Activated naive CD4-positive, alpha-beta T cell treated with anti-CD3 and anti-CD28 coated beads, Interleukin-2, amount 50 U/mL, for 72 hours (primary cell): ENCODE measurements at regions not wholly inside any gene's neighbourhood (a gene's known extent, or its start where the extent isn't known, plus 50 kb on each side); places are given as distances from the start of the nearest gene placed in this dataset.

Source experiments
- ATAC-seq, 2 donors: fragments of 150-1000 bp; cut with Tn5 transposase; 2 replicates each; pipeline ENCODE4 v1.10.0; 2021; ENCODE audit warnings: mild to moderate bottlenecking in 2 of 2, moderate library complexity in 2 of 2
- DNase-seq, 2 donors: peaks; one replicate each; pipeline ENCODE4 v3.0.0; 2021 to 2022; ENCODE audit warnings: low spot score in 2 of 2
- H3K27ac Mint-ChIP-seq, 2 donors: one replicate each; pipeline ENCODE4 v1.8.0; 2022; ENCODE audit warnings: mild to moderate bottlenecking in 2 of 2, mixed read lengths in 2 of 2
- H3K36me3 Mint-ChIP-seq, 2 donors: one replicate each; pipeline ENCODE4 v1.8.0; 2022; ENCODE audit warnings: mixed read lengths in 2 of 2
- H3K9me3 Mint-ChIP-seq, 2 donors: one replicate each; pipeline ENCODE4 v1.8.0; 2022; ENCODE audit warnings: mixed read lengths in 2 of 2

DNA sequence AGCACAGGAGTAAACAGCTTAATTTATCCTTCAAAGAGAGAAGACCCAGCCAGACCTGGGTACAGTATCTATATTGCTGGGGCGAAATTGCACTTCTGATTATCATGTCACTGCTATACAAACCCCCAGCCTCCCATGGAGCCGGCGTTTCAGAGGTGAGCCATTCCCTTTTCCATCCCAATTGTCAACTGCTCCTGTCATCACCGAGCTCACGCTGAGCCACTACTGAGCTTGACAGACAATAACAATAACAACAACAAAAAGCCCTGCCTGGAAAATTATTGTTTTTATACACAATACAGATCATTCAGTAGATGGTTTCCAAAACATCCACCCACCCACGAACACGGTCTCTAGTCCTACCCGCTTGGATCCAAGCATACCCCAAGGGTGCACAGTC is 129.0 kb upstream of the JARID2 start:
- no peak for DNase-seq
- Mint-ChIP-seq H3K27ac (no peak overlapping the region), H3K36me3 (no peaks in the 10 kb centered on the region), H3K9me3 (no peaks in the 10 kb centered on the region)
- no peak for ATAC-seq

DNA sequence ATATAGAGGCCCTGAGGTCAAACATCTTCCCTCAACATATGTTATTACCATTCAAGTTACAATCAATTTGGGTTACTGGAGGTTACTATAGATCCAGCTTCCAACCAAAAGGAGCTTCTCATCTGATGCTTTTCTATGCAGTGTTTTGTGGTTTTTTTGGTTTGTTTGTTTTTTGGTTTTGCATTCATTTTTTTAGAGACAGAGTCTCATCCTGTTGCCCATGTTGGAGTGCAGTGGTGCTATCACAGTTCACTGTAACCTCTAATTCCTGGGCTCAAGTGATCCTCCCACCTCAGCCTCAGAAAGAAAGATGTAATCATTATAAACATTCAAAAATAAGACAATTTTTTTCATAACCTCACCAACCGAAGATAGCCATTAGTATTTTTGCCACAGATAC is 124.4 kb upstream of the JARID2 start:
- Mint-ChIP-seq H3K9me3 (no peaks in the 10 kb centered on the region), H3K27ac (no peak overlapping the region)
- no peak for ATAC-seq

DNA sequence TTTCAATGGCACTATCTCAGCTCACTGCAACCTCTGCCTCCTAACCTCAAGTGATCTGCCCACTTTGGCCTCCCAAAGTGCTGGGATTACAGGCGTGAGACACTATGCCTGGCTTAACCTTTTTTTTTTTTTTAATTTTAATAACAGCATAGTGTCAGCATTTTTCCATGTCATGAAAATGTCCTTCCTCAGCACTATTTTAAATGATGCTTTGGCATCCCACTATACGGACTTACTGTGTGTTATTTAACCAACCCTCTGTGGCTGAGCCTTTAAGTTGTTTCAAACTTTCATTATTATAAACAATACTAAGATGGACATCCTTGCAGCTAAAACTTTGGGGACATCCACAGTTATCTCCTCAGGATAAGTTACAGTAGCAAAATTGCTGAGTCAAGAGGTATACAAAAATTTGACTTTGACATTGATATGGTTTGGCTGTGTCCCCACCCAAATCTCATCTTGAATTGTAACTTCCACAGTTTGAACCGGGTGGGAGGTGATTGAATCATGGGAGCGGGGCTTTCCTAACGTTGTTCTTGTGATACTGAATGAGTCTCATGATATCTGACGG is 123.8 kb upstream of the JARID2 start:
- ATAC-seq (no peak), DNase-seq (no peak)
- no peaks in the 10 kb centered on the region for H3K36me3 Mint-ChIP-seq
- no peak overlapping the region for H3K27ac Mint-ChIP-seq
- no peaks in the 10 kb centered on the region for H3K9me3 Mint-ChIP-seq

More for the DNA sequence above, 124.4 kb upstream of the JARID2 start:
- no peak for DNase-seq
- H3K36me3 Mint-ChIP-seq = no peaks in the 10 kb centered on the region

GRCh38 chr6:15129887-15130286 is 116.0 kb upstream of the JARID2 start:
- Mint-ChIP-seq H3K27ac (peak overlapping the region; percentile 28 to 93), H3K9me3 (no peaks in the 10 kb centered on the region), H3K36me3 (no peaks in the 10 kb centered on the region)
- ATAC-seq = peak; percentile 61 to 72
- peak in 1 of 2 donors; percentile 8 for DNase-seq

DNA sequence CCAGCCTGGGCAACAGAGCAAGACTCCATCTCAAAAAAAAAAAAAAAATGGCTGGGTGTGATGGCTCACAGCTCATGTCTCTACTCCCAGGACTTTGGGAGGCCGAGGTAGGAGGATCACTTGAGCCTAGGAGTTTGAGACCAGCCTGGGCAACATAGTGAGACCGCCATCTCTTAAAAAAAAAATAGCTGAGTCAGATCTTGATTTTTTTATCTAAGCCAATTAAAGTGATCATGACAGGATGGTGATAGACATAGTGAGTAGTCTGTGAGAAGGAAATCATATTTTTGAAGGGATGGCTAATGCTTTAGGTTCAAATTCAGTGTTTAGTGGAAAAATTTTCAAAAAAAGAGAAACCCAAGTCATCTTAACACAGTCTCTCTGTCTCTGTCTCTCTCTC is 114.6 kb upstream of the JARID2 start:
- H3K36me3 Mint-ChIP-seq = no peaks in the 10 kb centered on the region
- H3K27ac Mint-ChIP-seq = no peak overlapping the region
- no peak for ATAC-seq
- H3K9me3 Mint-ChIP-seq = no peaks in the 10 kb centered on the region
- DNase-seq = no peak

DNA sequence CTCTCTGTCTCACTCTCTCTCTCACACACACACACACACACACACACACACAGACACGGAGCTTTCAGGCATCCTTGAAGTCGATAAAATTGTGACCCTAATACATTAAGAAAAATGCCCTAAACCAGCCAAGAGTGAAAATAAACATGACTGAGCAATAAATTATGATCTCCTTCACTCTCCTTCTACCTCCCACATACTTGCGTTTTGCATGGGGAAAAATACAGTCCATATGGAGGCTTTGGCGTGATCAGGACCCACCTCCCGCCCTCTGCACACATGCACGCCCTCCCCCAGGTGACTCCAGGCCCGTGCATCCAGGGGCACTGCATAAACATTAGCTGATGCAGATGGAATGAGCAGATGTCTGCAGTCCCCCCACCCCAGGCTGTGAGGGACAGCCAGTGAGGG is 114.2 kb upstream of the JARID2 start:
- ATAC-seq (no peak), DNase-seq (no peak)
- Mint-ChIP-seq H3K36me3 (no peaks in the 10 kb centered on the region), H3K9me3 (no peaks in the 10 kb centered on the region), H3K27ac (no peak overlapping the region)

- ATAC-seq (no peak), DNase-seq (no peak)
- Mint-ChIP-seq H3K36me3 (no peaks in the 10 kb centered on the region), H3K9me3 (no peaks in the 10 kb centered on the region), H3K27ac (no peak overlapping the region)
These were observed 113.7 kb upstream of the JARID2 start for GRCh38 chr6:15132167-15132566.

GRCh38 chr6:15132854-15133670 is 112.8 kb upstream of the JARID2 start:
- peak; percentile 35 to 48 for ATAC-seq
- no peak for DNase-seq

GRCh38 chr6:15137086-15137485 is 108.8 kb upstream of the JARID2 start:
- Mint-ChIP-seq H3K9me3 (no peaks in the 10 kb centered on the region), H3K36me3 (no peaks in the 10 kb centered on the region), H3K27ac (no peak overlapping the region)
- DNase-seq = peak in 1 of 2 donors; percentile 5
- ATAC-seq = peak; percentile 55 to 93

More at GRCh38 chr6:15132854-15133670, 112.8 kb upstream of the JARID2 start:
- no peak overlapping the region for H3K27ac Mint-ChIP-seq
- no peaks in the 10 kb centered on the region for H3K36me3 Mint-ChIP-seq
- no peaks in the 10 kb centered on the region for H3K9me3 Mint-ChIP-seq

DNA sequence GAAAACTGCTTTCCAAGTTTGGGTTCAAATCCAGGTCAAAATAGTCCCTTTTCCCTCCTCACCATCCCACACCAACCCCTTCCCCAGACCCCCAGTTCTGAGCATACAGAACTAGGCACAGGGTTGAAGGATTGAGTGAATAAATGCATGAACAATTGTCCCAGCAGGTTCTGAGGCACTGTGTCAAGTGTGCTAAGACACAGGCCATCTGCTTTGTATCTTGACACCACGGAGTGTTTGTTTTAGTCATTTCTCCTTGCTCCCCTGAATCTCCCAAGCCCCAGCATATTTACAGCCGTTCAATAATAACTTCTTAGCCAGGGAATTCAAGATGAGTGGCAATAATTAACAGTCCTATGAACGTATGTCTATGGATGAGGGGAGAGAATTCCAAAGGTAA is 102.8 kb upstream of the JARID2 start:
- Mint-ChIP-seq H3K27ac (no peak overlapping the region), H3K9me3 (no peaks in the 10 kb centered on the region), H3K36me3 (no peaks in the 10 kb centered on the region)
- no peak for ATAC-seq
- DNase-seq = no peak

DNA sequence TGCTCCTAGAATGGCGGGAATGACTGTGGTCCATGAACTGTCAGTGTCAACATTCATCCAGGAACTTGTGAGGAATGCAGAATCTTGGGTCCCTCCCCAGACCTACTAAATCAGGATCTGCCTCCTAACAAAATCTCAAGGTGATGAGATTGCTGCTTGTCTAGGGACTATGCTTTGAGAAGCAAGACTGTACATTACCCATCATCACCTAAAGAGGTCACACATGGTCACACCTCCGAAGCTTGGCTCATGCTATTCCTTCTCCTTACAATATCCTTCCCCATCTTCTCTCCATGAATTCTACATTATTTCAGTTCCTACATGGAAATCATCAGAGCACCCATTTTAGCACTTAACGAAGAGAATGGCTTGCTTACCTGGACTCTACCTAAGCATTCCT is 102.3 kb upstream of the JARID2 start:
- Mint-ChIP-seq H3K9me3 (no peaks in the 10 kb centered on the region), H3K27ac (peak overlapping the region in 1 of 2 donors; percentile 0), H3K36me3 (no peaks in the 10 kb centered on the region)
- DNase-seq (no peak), ATAC-seq (no peak)

- Mint-ChIP-seq H3K9me3 (no peaks in the 10 kb centered on the region), H3K27ac (no peak overlapping the region), H3K36me3 (no peaks in the 10 kb centered on the region)
- ATAC-seq (no peak), DNase-seq (no peak)
These were observed 100.0 kb upstream of the JARID2 start for GRCh38 chr6:15145821-15146220.

DNA sequence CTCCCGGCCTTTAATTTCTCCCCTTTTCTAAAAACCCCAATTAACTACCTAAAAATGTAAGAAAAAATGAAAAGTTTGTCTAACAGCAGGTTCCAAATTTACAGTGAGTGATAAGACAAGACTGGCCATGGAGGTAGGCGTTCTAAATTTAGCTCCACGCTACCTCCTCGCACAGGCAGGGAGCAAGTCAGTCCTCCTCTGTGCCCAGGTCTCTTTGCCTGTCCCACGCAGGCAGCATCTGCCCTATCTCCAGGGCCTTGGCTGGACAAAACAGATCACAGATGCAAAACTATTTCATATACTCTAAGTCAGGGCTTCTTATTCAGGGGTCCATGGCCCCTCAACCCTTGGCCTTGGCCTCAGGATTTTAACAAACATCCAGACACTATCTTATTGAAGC is 98.0 kb upstream of the JARID2 start:
- DNase-seq (no peak), ATAC-seq (no peak)
- Mint-ChIP-seq H3K36me3 (no peaks in the 10 kb centered on the region), H3K9me3 (no peaks in the 10 kb centered on the region), H3K27ac (no peak overlapping the region)

DNA sequence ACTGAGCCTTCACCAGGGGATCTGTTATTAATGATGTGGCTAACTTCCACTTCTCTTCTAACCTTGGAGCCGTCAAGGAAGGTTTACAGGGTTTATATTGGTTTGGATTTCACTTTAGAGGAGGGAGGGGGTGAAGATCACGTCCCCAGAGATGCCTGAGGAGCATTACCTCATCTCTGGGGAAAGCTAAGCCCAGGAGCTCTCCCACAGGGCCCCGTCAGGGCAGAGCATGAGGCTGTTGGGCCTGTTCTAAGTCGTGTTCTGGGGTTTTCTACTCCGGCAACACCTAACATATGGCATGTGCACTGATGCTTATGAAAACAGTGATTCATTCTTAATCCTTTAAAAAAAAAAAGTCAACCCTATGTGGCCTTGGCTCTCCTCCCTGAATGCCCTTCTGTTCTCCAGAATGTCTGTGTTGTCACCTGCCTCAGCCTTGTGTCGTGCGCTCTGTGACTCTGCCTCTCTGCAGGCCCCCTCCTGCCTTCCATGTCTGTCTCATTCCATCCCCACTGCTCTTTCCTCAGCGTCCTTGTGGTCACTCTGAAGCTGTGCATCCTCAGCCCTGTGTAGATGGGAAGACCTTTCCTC is 97.4 kb upstream of the JARID2 start:
- Mint-ChIP-seq H3K36me3 (no peaks in the 10 kb centered on the region), H3K9me3 (no peaks in the 10 kb centered on the region), H3K27ac (peak overlapping the region in 1 of 2 donors; percentile 32)
- peak; percentile 34 to 35 for ATAC-seq
- DNase-seq = no peak

- Mint-ChIP-seq H3K36me3 (no peaks in the 10 kb centered on the region), H3K27ac (no peak overlapping the region), H3K9me3 (no peaks in the 10 kb centered on the region)
- DNase-seq = no peak
- no peak for ATAC-seq
These were observed 95.7 kb upstream of the JARID2 start for GRCh38 chr6:15150207-15150606.

DNA sequence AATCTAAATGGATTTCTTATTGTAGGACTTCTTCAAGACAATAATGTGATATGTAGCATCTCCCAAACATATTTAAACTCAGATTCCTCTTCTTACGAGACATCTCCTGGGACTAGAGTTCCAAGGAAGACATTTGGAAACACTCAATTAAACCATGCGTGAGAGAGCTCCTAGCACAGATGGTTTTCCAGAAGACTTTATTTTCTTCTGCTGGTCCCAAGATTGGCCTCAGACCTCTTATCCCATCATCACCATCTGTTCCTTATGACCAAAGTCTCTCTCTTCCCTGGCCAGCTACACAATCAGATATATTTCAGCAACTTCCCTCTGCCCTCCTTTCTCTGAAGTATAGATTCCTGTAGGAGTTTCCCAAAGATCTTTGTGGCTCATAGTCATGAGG is 93.2 kb upstream of the JARID2 start:
- H3K27ac Mint-ChIP-seq = no peak overlapping the region
- no peak for ATAC-seq
- no peak for DNase-seq
- H3K9me3 Mint-ChIP-seq = no peaks in the 10 kb centered on the region
- no peaks in the 10 kb centered on the region for H3K36me3 Mint-ChIP-seq

DNA sequence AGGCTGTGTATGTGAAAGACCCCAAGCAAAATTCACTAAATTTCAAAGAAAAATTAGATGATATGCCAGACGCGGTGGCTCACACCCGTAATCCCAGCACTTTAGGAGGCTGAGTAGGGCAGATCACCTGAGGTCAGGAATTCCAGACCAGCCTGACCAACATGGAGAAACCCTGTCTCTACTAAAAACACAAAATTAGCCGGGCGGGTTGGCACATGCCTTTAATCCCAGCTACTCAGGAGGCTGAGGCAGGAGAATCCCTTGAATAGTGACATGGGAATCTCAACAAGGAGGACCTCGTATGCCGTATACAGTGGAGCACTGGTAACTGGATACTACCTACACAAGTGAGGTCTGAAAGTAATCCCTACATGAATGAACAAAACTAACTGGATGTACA is 92.7 kb upstream of the JARID2 start:
- DNase-seq (no peak), ATAC-seq (no peak)
- Mint-ChIP-seq H3K36me3 (no peaks in the 10 kb centered on the region), H3K9me3 (no peaks in the 10 kb centered on the region), H3K27ac (no peak overlapping the region)

- ATAC-seq (no peak), DNase-seq (no peak)
- Mint-ChIP-seq H3K36me3 (no peaks in the 10 kb centered on the region), H3K9me3 (no peaks in the 10 kb centered on the region), H3K27ac (no peak overlapping the region)
These were observed 88.4 kb upstream of the JARID2 start for GRCh38 chr6:15157479-15157878.
